H9 (cell line): ENCODE measurements at regions not wholly inside any gene's neighbourhood (a gene's known extent, or its start where the extent isn't known, plus 50 kb on each side); places are given as distances from the start of the nearest gene placed in this dataset.

Source experiments
- DNase-seq: peaks from one replicate; pipeline ENCODE4 v3.0.0-alpha.2; 2017
- H2AFZ ChIP-seq: one replicate; pipeline ENCODE4 v1.6.1; 2013; ENCODE audit warnings: mild to moderate bottlenecking, low read length, control low read depth, moderate library complexity
- H2AK5ac ChIP-seq: 2 replicates; pipeline ENCODE4 v1.6.1; 2013; ENCODE audit warnings: low read length, control low read depth, mixed read lengths; ENCODE audit not compliant: insufficient read length
- H2BK120ac ChIP-seq: one replicate; pipeline ENCODE4 v1.6.1; 2013; ENCODE audit warnings: low read depth, mild to moderate bottlenecking, low read length, control low read depth, inconsistent platforms; ENCODE audit not compliant: poor library complexity, severe bottlenecking
- H2BK12ac ChIP-seq: 2 replicates; pipeline ENCODE4 v1.6.1; 2013; ENCODE audit warnings: low read length, control low read depth, mixed read lengths, low read depth; ENCODE audit not compliant: insufficient read length
- H2BK15ac ChIP-seq: 2 replicates; pipeline ENCODE4 v1.6.1; 2013; ENCODE audit warnings: low read depth, low read length, control low read depth
- H2BK20ac ChIP-seq: one replicate; pipeline ENCODE4 v1.6.1; 2013; ENCODE audit warnings: low read depth, mild to moderate bottlenecking, low read length, control low read depth, inconsistent platforms; ENCODE audit not compliant: poor library complexity, severe bottlenecking
- H2BK5ac ChIP-seq: 2 replicates; pipeline ENCODE4 v1.6.1; 2013; ENCODE audit warnings: low read length, control low read depth, mixed read lengths; ENCODE audit not compliant: insufficient read length
- H3K14ac ChIP-seq: 2 replicates; pipeline ENCODE4 v1.6.1; 2013; ENCODE audit warnings: low read length, control low read depth; ENCODE audit not compliant: insufficient read depth
- H3K18ac ChIP-seq: 2 replicates; pipeline ENCODE4 v1.6.1; 2013; ENCODE audit warnings: low read depth, mild to moderate bottlenecking, mixed read lengths, low read length, control low read depth; ENCODE audit not compliant: insufficient read length
- H3K23ac ChIP-seq: 2 replicates; pipeline ENCODE4 v1.6.1; 2013; ENCODE audit warnings: low read length, control low read depth, mixed read lengths, low read depth; ENCODE audit not compliant: insufficient read length
- H3K23me2 ChIP-seq: 2 replicates; pipeline ENCODE4 v1.6.1; 2013; ENCODE audit warnings: low read depth, mild to moderate bottlenecking, mixed read lengths, low read length, control low read depth; ENCODE audit not compliant: insufficient read length, poor library complexity, severe bottlenecking
- H3K27ac ChIP-seq: 2 replicates; pipeline ENCODE4 v1.5.1; 2013; ENCODE audit warnings: low read length, control low read depth, mixed read lengths, low read depth; ENCODE audit not compliant: insufficient read length
- H3K27me3 ChIP-seq: 2 replicates; pipeline ENCODE4 v1.6.1; 2013; ENCODE audit warnings: low read length, control low read depth, inconsistent platforms; ENCODE audit not compliant: insufficient read depth
- H3K4ac ChIP-seq: 2 replicates; pipeline ENCODE4 v1.6.1; 2013; ENCODE audit warnings: low read depth, mild to moderate bottlenecking, control low read depth, inconsistent platforms, low read length, moderate library complexity
- H3K4me1 ChIP-seq: 2 replicates; pipeline ENCODE4 v1.6.1; 2013; ENCODE audit warnings: low read length, control low read depth, inconsistent platforms; ENCODE audit not compliant: insufficient read depth
- H3K4me2 ChIP-seq: 2 replicates; pipeline ENCODE4 v1.6.1; 2013; ENCODE audit warnings: low read length, control low read depth, mixed read lengths; ENCODE audit not compliant: insufficient read length, insufficient read depth
- H3K56ac ChIP-seq: 2 replicates; pipeline ENCODE4 v1.6.1; 2013; ENCODE audit warnings: low read depth, mild to moderate bottlenecking, mixed read lengths, low read length, control low read depth; ENCODE audit not compliant: insufficient read length
- H3K79me1 ChIP-seq: 2 replicates; pipeline ENCODE4 v1.6.1; 2013; ENCODE audit warnings: low read depth, mild to moderate bottlenecking, moderate library complexity, low read length, control low read depth, inconsistent platforms; ENCODE audit not compliant: insufficient read depth, poor library complexity, severe bottlenecking
- H3K79me2 ChIP-seq: 2 replicates; pipeline ENCODE4 v1.6.1; 2013; ENCODE audit warnings: low read length, control low read depth, inconsistent platforms; ENCODE audit not compliant: insufficient read depth
- H3K9ac ChIP-seq: 2 replicates; pipeline ENCODE4 v1.6.1; 2013; ENCODE audit warnings: low read length, control low read depth, mixed read lengths; ENCODE audit not compliant: insufficient read length; ENCODE audit errors: extremely low read depth
- H3K9me3 ChIP-seq: one replicate; pipeline ENCODE4 v1.6.1; 2013; ENCODE audit warnings: low read depth, low read length, inconsistent platforms; ENCODE audit not compliant: control insufficient read depth
- H3T11ph ChIP-seq: one replicate; pipeline ENCODE4 v1.6.1; 2013; ENCODE audit warnings: mild to moderate bottlenecking, low read length, control low read depth, inconsistent platforms
- H4K20me1 ChIP-seq: one replicate; pipeline ENCODE4 v1.6.1; 2013; ENCODE audit not compliant: control insufficient read depth, insufficient read length, insufficient read depth
- H4K5ac ChIP-seq: 2 replicates; pipeline ENCODE4 v1.6.1; 2013; ENCODE audit warnings: low read depth, mild to moderate bottlenecking, mixed read lengths, low read length, control low read depth; ENCODE audit not compliant: insufficient read length
- H4K8ac ChIP-seq: replicated peaks from 2 replicates; pipeline ENCODE4 v1.6.1; 2013; ENCODE audit warnings: low read length, control low read depth, mixed read lengths, low read depth; ENCODE audit not compliant: insufficient read length
- H4K91ac ChIP-seq: 2 replicates; pipeline ENCODE4 v1.6.1; 2013; ENCODE audit warnings: low read depth, mild to moderate bottlenecking, moderate library complexity, mixed read lengths, low read length, control low read depth; ENCODE audit not compliant: insufficient read length
- H3K27ac Mint-ChIP-seq, 3 experiments: 2 replicates in 2 of 3; 3 replicates in 1 of 3; pipeline ENCODE4 v1.8.0; 2020 to 2021; ENCODE audit warnings: mixed read lengths in 3 of 3, mild to moderate bottlenecking in 1 of 3, moderate library complexity in 1 of 3
- H3K27me3 Mint-ChIP-seq: 2 replicates; pipeline ENCODE4 v1.8.0; 2021; ENCODE audit warnings: low read depth, mild to moderate bottlenecking, moderate library complexity, mixed read lengths
- H3K36me3 Mint-ChIP-seq, 3 experiments: 2 replicates in 2 of 3; 3 replicates in 1 of 3; pipeline ENCODE4 v1.8.0; 2020 to 2021; ENCODE audit warnings: low read depth in 3 of 3, mixed read lengths in 3 of 3; ENCODE audit not compliant: insufficient read depth in 1 of 3
- H3K4me1 Mint-ChIP-seq, 2 experiments: 2 replicates each; pipeline ENCODE4 v1.8.0; 2020; ENCODE audit warnings: mixed read lengths in 2 of 2
- H3K4me3 Mint-ChIP-seq, 2 experiments: 2 replicates in 1 of 2; 3 replicates in 1 of 2; pipeline ENCODE4 v1.8.0; 2020 to 2021; ENCODE audit warnings: mild to moderate bottlenecking in 2 of 2, mixed read lengths in 2 of 2, moderate library complexity in 1 of 2
- H3K9me3 Mint-ChIP-seq, 2 experiments: 2 replicates in 1 of 2; 3 replicates in 1 of 2; pipeline ENCODE4 v1.8.0; 2020; ENCODE audit warnings: mild to moderate bottlenecking in 2 of 2, mixed read lengths in 2 of 2, moderate library complexity in 1 of 2
- CTCF ChIP-seq: fragments of 200-600 bp; sonication (generic); conservative IDR thresholded peaks from 3 replicates; pipeline ENCODE4 v1.8.0; 2021; ENCODE audit warnings: antibody characterized with exemption, mild to moderate bottlenecking
- WGBS: extraction: QIAGEN DNeasy Blood & Tissue Kit; methylation state at CpG from one replicate; pipeline ENCODE4 v1.1.7; 2013; ENCODE audit warnings: missing lambda C conversion rate, low lambda C conversion rate, mixed read lengths; ENCODE audit not compliant: insufficient read length; ENCODE audit errors: extremely low coverage; 5-methylcytosine and 5-hydroxymethylcytosine counted together

GRCh38 chr15:77807115-77807514 is 174.4 kb upstream of the LINGO1 start:
- no peaks in the 10 kb centered on the region; a peak in 1 of 5 replicates for H3K9me3 Mint-ChIP-seq
- no peak overlapping the region; the same call in 1 of the 2 replicates for H3K14ac ChIP-seq
- no peak overlapping the region for H2BK5ac ChIP-seq
- no peak overlapping the region for H3K4ac ChIP-seq
- H4K5ac ChIP-seq, result no peak overlapping the region
- H2AK5ac ChIP-seq, result no peak overlapping the region
- no peaks in the 10 kb centered on the region for H3K36me3 Mint-ChIP-seq
- H2BK20ac ChIP-seq, result no peak overlapping the region
- H2BK15ac ChIP-seq, result no peak overlapping the region
- no peak overlapping the region for H3K18ac ChIP-seq
- H3K4me1 ChIP-seq, result peaks cover 6% of the 10 kb centered on the region; the same call in 1 of the 2 replicates
- H3K27ac ChIP-seq, result no peak overlapping the region
- no peaks in the 10 kb centered on the region for H3K79me1 ChIP-seq
- no peaks in the 10 kb centered on the region for H3K79me2 ChIP-seq
- no peaks in the 10 kb centered on the region for H3K27me3 ChIP-seq
- no peak overlapping the region for H2BK120ac ChIP-seq
- no peaks in the 10 kb centered on the region for H4K20me1 ChIP-seq
- no peak overlapping the region for H2AFZ ChIP-seq
- H2BK12ac ChIP-seq, result no peak overlapping the region
- no peak for DNase-seq
- no peak overlapping the region for H3K56ac ChIP-seq
- no peak overlapping the region; a peak in 1 of 5 replicates for H3K4me3 Mint-ChIP-seq
- no peak overlapping the region for H4K8ac ChIP-seq
- peaks cover 21 to 39% of the 10 kb centered on the region in 2 experiments for H3K4me1 Mint-ChIP-seq
- H3K27me3 Mint-ChIP-seq, result peaks cover 2% of the 10 kb centered on the region; the same call in 1 of the 2 replicates
- H3K4me2 ChIP-seq, result no peak overlapping the region
- no peaks in the 10 kb centered on the region for H3K9me3 ChIP-seq
- no peak overlapping the region for H3T11ph ChIP-seq
- 0 out of 7 replicates have a peak overlapping the region, but pooled peaks of 1 of the 3 experiments have one; percentile 0 for H3K27ac Mint-ChIP-seq
- H4K91ac ChIP-seq, result no peak overlapping the region
- TF ChIP-seq CTCF, result no peak
- no peak overlapping the region for H3K23ac ChIP-seq
- H3K23me2 ChIP-seq, result no peaks in the 10 kb centered on the region
- WGBS, result no CpG with 5 or more reads among the region's 6 CpGs
- no peak overlapping the region for H3K9ac ChIP-seq
